NCI-H2171 (cell line): ENCODE measurements at regions not wholly inside any gene's neighbourhood (a gene's known extent, or its start where the extent isn't known, plus 50 kb on each side); places are given as distances from the start of the nearest gene placed in this dataset.
"Not testable (repeated sequence)": the region's sequence is repeated elsewhere in the genome, so short reads cannot be mapped to it uniquely, and the experiment has no call there.

Experiments used
- DNase-seq: peaks from one replicate; lab custom pipeline; 2025; lab: John Stamatoyannopoulos, UW

GRCh38 chr7:12004581-12004980 is 172.6 kb upstream of the THSD7A start:
- no peak for DNase-seq

GRCh38 chr7:12007576-12007975 is 175.6 kb upstream of the THSD7A start:
- DNase-seq = no peak

- DNase-seq = no peak
These were observed 182.0 kb upstream of the THSD7A start for GRCh38 chr7:12013983-12014382.

- no peak for DNase-seq
These were observed 184.4 kb upstream of the THSD7A start for GRCh38 chr7:12016439-12016838.

- DNase-seq = no peak
These were observed 185.0 kb upstream of the THSD7A start for GRCh38 chr7:12017046-12017445.

GRCh38 chr7:12022011-12022410 is 189.1 kb upstream of the TMEM106B start:
- not testable (repeated sequence) for DNase-seq

GRCh38 chr7:12025246-12025645 is 185.8 kb upstream of the TMEM106B start:
- DNase-seq = no peak

GRCh38 chr7:12028508-12028907 is 182.6 kb upstream of the TMEM106B start:
- no peak for DNase-seq

- no peak for DNase-seq
These were observed 181.0 kb upstream of the TMEM106B start for GRCh38 chr7:12030116-12030515.

- DNase-seq = no peak
These were observed 179.9 kb upstream of the TMEM106B start for GRCh38 chr7:12031186-12031585.

GRCh38 chr7:12031638-12032037 is 179.5 kb upstream of the TMEM106B start:
- DNase-seq = no peak

- no peak for DNase-seq
These were observed 178.9 kb upstream of the TMEM106B start for GRCh38 chr7:12032146-12032545.

- DNase-seq = not testable (repeated sequence)
These were observed 167.6 kb upstream of the TMEM106B start for GRCh38 chr7:12043457-12043856.

GRCh38 chr7:12052211-12052610 is 158.9 kb upstream of the TMEM106B start:
- DNase-seq = no peak

GRCh38 chr7:12053561-12053960 is 157.5 kb upstream of the TMEM106B start:
- no peak for DNase-seq

GRCh38 chr7:12054830-12055229 is 156.3 kb upstream of the TMEM106B start:
- DNase-seq = no peak

GRCh38 chr7:12056381-12056780 is 154.7 kb upstream of the TMEM106B start:
- DNase-seq = no peak

GRCh38 chr7:12056977-12057376 is 154.1 kb upstream of the TMEM106B start:
- no peak for DNase-seq

- DNase-seq = no peak
These were observed 149.0 kb upstream of the TMEM106B start for GRCh38 chr7:12062062-12062461.

- no peak for DNase-seq
These were observed 146.4 kb upstream of the TMEM106B start for GRCh38 chr7:12064586-12065127.

- DNase-seq = no peak
These were observed 145.1 kb upstream of the TMEM106B start for GRCh38 chr7:12066004-12066403.

GRCh38 chr7:12066521-12066920 is 144.6 kb upstream of the TMEM106B start:
- no peak for DNase-seq

GRCh38 chr7:12067156-12067831 is 143.8 kb upstream of the TMEM106B start:
- peak; percentile 1 for DNase-seq

GRCh38 chr7:12069757-12070156 is 141.3 kb upstream of the TMEM106B start:
- DNase-seq = no peak
